ENCODE measurements at regions not wholly inside any gene's neighbourhood (a gene's known extent, or its start where the extent isn't known, plus 50 kb on each side); places are given as distances from the start of the nearest gene placed in this dataset.

DNA sequence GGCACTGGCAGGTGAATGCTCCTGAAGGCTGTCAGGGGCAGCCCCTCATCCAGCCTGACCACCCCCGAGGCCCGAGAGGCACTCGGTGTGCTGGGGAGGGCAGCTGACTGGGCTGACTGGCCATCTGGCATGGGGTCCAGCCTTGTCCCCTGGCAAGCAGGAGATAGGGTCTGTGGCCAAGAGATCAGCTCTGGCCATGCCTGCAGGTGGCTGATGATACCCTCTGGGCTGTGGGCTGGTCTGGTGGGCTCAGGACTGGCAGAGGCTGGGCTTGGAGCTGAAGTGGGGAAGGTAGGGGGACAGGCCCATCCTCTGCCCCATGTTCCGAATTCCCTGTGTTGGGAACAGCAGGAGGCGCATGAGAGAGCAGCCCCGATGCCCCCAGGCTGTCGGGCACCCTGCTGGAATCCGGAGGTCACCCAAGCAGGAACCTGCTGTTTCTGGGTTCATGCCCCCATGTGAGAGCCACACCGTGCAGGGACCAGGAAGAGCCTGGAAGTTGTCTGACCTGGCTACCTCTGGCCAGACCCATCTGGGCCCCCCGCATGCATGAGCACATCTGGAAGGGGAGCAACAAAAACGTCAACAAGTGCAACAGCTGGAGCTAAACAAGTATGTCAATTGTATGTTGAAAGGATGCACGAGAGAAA is 527.0 kb downstream of the TBC1D22A start:
- TF ChIP-seq SNAI2 (CRISPR knock-in tag; IDR thresholded peaks at IDR 0.05) (no peak), ZFP30 (CRISPR knock-in tag; IDR thresholded peaks at IDR 0.05) (no peak), ESRRG (CRISPR knock-in tag; IDR thresholded peaks at IDR 0.05) (no peak), ZC3H10 (CRISPR knock-in tag; IDR thresholded peaks at IDR 0.05) (no peak), TOX (CRISPR knock-in tag; IDR thresholded peaks at IDR 0.05; ENCODE audit: borderline replicate concordance) (no peak)
- ATAC-seq, result no peak

DNA sequence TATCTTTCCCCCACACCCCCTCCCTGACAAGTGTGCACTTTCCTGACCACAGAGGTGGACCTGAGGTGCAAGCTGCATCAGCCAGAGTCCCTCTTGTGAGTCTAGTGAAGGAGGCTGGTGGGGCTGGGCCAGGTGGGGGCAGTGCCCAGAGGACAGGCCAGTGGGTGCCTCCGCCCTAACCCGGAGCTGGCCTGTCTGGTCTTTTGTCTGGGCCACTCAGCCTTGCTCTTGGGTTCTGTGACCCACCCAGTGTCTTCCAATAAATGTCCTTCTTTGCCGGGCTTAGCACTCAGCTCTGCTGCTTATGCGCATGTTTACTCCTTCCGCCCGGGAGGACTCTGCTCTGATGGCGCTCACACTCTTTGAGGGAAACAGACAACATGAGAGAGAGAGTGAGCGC is 526.2 kb downstream of the TBC1D22A start:
- no peak for ATAC-seq
- no peak for TF ChIP-seq RARB (CRISPR knock-in tag; IDR thresholded peaks at IDR 0.05)
- no peak for TF ChIP-seq PATZ1 (CRISPR knock-in tag; IDR thresholded peaks at IDR 0.05; ENCODE audit: borderline replicate concordance)
- no peak for TF ChIP-seq TCF4 (CRISPR knock-in tag; IDR thresholded peaks at IDR 0.05; ENCODE audit: borderline replicate concordance)
- no peak for TF ChIP-seq CSRNP3 (CRISPR knock-in tag; IDR thresholded peaks at IDR 0.05)
- TF ChIP-seq ZC3H10 (CRISPR knock-in tag; IDR thresholded peaks at IDR 0.05), result no peak
- no peak for TF ChIP-seq ZNF565 (CRISPR knock-in tag; conservative IDR thresholded peaks at IDR 0.05; ENCODE audit: low read depth)
- no peak for TF ChIP-seq ZNF70 (CRISPR knock-in tag; IDR thresholded peaks at IDR 0.05)
- no peak for TF ChIP-seq OSR1 (CRISPR knock-in tag; IDR thresholded peaks at IDR 0.05)
- no peak for TF ChIP-seq PPARA (CRISPR knock-in tag; IDR thresholded peaks at IDR 0.05; ENCODE audit: borderline replicate concordance)
- TF ChIP-seq ISL1 (CRISPR knock-in tag; IDR thresholded peaks at IDR 0.05), result no peak
- no peak for TF ChIP-seq ZFP3 (CRISPR knock-in tag; IDR thresholded peaks at IDR 0.05)
- no peak for TF ChIP-seq CSDC2 (CRISPR knock-in tag; IDR thresholded peaks at IDR 0.05)
- no peak for TF ChIP-seq SNAI2 (CRISPR knock-in tag; IDR thresholded peaks at IDR 0.05)
- TF ChIP-seq ZNF8 (CRISPR knock-in tag; IDR thresholded peaks at IDR 0.05), result no peak

DNA sequence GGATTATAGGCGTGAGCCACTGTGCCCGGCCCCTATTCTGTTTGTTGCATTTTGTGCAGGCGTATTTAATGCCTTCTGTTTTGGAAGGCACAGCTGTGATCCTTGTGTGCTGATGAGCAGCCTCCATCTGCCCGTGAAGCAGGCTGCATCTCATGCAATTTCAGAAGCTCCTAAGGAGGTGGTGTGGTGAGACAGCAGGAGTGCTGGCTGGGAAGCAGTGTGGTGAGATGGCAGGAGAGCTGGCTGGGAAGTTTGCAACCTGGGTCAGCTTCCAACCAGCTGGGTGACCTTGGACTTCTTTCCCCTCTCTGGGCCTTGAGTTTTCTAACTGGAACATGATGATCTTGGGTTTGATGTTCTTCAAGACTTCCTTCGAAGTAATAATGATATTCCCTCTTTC is 525.1 kb downstream of the TBC1D22A start:
- no peak for ATAC-seq

More for the DNA sequence above, 525.1 kb downstream of the TBC1D22A start:
- TF ChIP-seq, protein P1, sequence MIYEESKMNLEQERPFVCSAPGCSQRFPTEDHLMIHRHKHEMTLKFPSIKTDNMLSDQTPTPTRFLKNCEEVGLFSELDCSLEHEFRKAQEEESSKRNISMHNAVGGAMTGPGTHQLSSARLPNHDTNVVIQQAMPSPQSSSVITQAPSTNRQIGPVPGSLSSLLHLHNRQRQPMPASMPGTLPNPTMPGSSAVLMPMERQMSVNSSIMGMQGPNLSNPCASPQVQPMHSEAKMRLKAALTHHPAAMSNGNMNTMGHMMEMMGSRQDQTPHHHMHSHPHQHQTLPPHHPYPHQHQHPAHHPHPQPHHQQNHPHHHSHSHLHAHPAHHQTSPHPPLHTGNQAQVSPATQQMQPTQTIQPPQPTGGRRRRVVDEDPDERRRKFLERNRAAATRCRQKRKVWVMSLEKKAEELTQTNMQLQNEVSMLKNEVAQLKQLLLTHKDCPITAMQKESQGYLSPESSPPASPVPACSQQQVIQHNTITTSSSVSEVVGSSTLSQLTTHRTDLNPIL (CRISPR knock-in tag; IDR thresholded peaks at IDR 0.05; ENCODE audit: low read depth), result no peak
- TF ChIP-seq RARB (CRISPR knock-in tag; IDR thresholded peaks at IDR 0.05) (no peak), ARNTL (CRISPR knock-in tag; IDR thresholded peaks at IDR 0.05; ENCODE audit: borderline replicate concordance, low read depth) (no peak), ZNF70 (CRISPR knock-in tag; IDR thresholded peaks at IDR 0.05) (no peak), ISL1 (CRISPR knock-in tag; IDR thresholded peaks at IDR 0.05) (no peak), TOX (CRISPR knock-in tag; IDR thresholded peaks at IDR 0.05; ENCODE audit: borderline replicate concordance) (no peak), OSR1 (CRISPR knock-in tag; IDR thresholded peaks at IDR 0.05) (no peak), ZFP3 (CRISPR knock-in tag; IDR thresholded peaks at IDR 0.05) (no peak), ZNF8 (CRISPR knock-in tag; IDR thresholded peaks at IDR 0.05) (no peak), POU6F1 (CRISPR knock-in tag; IDR thresholded peaks at IDR 0.05; ENCODE audit: borderline replicate concordance, low read depth) (no peak), BACH2 (CRISPR knock-in tag; IDR thresholded peaks at IDR 0.05; ENCODE audit: borderline replicate concordance) (no peak), PATZ1 (CRISPR knock-in tag; IDR thresholded peaks at IDR 0.05; ENCODE audit: borderline replicate concordance) (no peak), CSRNP3 (CRISPR knock-in tag; IDR thresholded peaks at IDR 0.05) (no peak), GLIS3 (CRISPR knock-in tag; IDR thresholded peaks at IDR 0.05) (no peak)
- TF ChIP-seq, protein P2, sequence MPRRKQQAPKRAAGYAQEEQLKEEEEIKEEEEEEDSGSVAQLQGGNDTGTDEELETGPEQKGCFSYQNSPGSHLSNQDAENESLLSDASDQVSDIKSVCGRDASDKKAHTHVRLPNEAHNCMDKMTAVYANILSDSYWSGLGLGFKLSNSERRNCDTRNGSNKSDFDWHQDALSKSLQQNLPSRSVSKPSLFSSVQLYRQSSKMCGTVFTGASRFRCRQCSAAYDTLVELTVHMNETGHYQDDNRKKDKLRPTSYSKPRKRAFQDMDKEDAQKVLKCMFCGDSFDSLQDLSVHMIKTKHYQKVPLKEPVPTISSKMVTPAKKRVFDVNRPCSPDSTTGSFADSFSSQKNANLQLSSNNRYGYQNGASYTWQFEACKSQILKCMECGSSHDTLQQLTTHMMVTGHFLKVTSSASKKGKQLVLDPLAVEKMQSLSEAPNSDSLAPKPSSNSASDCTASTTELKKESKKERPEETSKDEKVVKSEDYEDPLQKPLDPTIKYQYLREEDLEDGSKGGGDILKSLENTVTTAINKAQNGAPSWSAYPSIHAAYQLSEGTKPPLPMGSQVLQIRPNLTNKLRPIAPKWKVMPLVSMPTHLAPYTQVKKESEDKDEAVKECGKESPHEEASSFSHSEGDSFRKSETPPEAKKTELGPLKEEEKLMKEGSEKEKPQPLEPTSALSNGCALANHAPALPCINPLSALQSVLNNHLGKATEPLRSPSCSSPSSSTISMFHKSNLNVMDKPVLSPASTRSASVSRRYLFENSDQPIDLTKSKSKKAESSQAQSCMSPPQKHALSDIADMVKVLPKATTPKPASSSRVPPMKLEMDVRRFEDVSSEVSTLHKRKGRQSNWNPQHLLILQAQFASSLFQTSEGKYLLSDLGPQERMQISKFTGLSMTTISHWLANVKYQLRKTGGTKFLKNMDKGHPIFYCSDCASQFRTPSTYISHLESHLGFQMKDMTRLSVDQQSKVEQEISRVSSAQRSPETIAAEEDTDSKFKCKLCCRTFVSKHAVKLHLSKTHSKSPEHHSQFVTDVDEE (CRISPR knock-in tag; IDR thresholded peaks at IDR 0.05), result no peak

Data from SK-N-SH treated with all-trans-retinoic acid at 6 μM for 48 hours (cell line).